HG03378 (cell line): ENCODE measurements at regions not wholly inside any gene's neighbourhood (a gene's known extent, or its start where the extent isn't known, plus 50 kb on each side); places are given as distances from the start of the nearest gene placed in this dataset.
A peak's percentile ranks its signal among the peaks of the same experiment; 100 is the strongest.

Experiments
- ATAC-seq: cut with Tn5 transposase; IDR thresholded peaks from one replicate; pipeline ENCODE4 v1.9.1; 2021; ENCODE audit warnings: mild to moderate bottlenecking, moderate library complexity; ENCODE audit not compliant: unreplicated experiment

- ATAC-seq: peak; percentile 61
Measured at GRCh38 chr1:172883387-172883791, 167.4 kb downstream of the TNFSF18 start.

GRCh38 chr1:172883844-172884243, 166.9 kb downstream of the TNFSF18 start:
- peak; percentile 14 for ATAC-seq

GRCh38 chr1:172885411-172885810, 165.3 kb downstream of the TNFSF18 start:
- no peak for ATAC-seq

GRCh38 chr1:172885971-172886370, 164.8 kb downstream of the TNFSF18 start:
- no peak for ATAC-seq

- no peak for ATAC-seq
Measured at GRCh38 chr1:172887162-172887561, 163.6 kb downstream of the TNFSF18 start.

GRCh38 chr1:172893146-172893841, 157.4 kb downstream of the TNFSF18 start:
- no peak for ATAC-seq

GRCh38 chr1:172894349-172895049, 156.2 kb downstream of the TNFSF18 start:
- ATAC-seq: no peak

GRCh38 chr1:172895050-172895460, 155.7 kb downstream of the TNFSF18 start:
- peak; percentile 83 for ATAC-seq

GRCh38 chr1:172895761-172896160, 155.0 kb downstream of the TNFSF18 start:
- ATAC-seq: no peak

GRCh38 chr1:172897738-172898137, 153.0 kb downstream of the TNFSF18 start:
- no peak for ATAC-seq

GRCh38 chr1:172898866-172899265, 151.9 kb downstream of the TNFSF18 start:
- no peak for ATAC-seq

GRCh38 chr1:172900376-172900997, 150.3 kb downstream of the TNFSF18 start:
- ATAC-seq: no peak

GRCh38 chr1:172902200-172902599, 148.5 kb downstream of the TNFSF18 start:
- ATAC-seq: no peak

GRCh38 chr1:172902861-172903381, 147.8 kb downstream of the TNFSF18 start:
- no peak for ATAC-seq

- no peak for ATAC-seq
Measured at GRCh38 chr1:172903581-172904220, 147.0 kb downstream of the TNFSF18 start.

GRCh38 chr1:172905452-172905851, 145.3 kb downstream of the TNFSF18 start:
- ATAC-seq: no peak

- ATAC-seq: no peak
Measured at GRCh38 chr1:172906778-172907592, 143.8 kb downstream of the TNFSF18 start.

GRCh38 chr1:172907834-172908326, 142.9 kb downstream of the TNFSF18 start:
- no peak for ATAC-seq

GRCh38 chr1:172909606-172910326, 141.0 kb downstream of the TNFSF18 start:
- ATAC-seq: no peak
